Central memory CD8-positive, alpha-beta T cell (primary cell): ENCODE measurements at regions not wholly inside any gene's neighbourhood (a gene's known extent, or its start where the extent isn't known, plus 50 kb on each side); places are given as distances from the start of the nearest gene placed in this dataset.
"Not testable (repeated sequence)": the region's sequence is repeated elsewhere in the genome, so short reads cannot be mapped to it uniquely, and the experiment has no call there.

Experiments
- ATAC-seq: fragments of 150-1000 bp; cut with Tn5 transposase; replicated peaks from 2 replicates; pipeline ENCODE4 v1.10.0; 2022; ENCODE audit warnings: mild to moderate bottlenecking, moderate FRiP score, moderate number of reproducible peaks; ENCODE audit not compliant: poor library complexity, severe bottlenecking; ENCODE audit errors: extremely low read depth
- DNase-seq, 2 donors: peaks; one replicate each; pipeline ENCODE4 v3.0.0; 2021; ENCODE audit warnings: low spot score in 2 of 2
- H3K27ac Mint-ChIP-seq: one replicate; pipeline ENCODE4 v1.8.0; 2022; ENCODE audit warnings: low read depth, mild to moderate bottlenecking, moderate library complexity, mixed read lengths
- H3K27me3 Mint-ChIP-seq: one replicate; pipeline ENCODE4 v1.8.0; 2022; ENCODE audit warnings: mixed read lengths
- H3K36me3 Mint-ChIP-seq: one replicate; pipeline ENCODE4 v1.8.0; 2022; ENCODE audit warnings: mild to moderate bottlenecking, moderate library complexity, mixed read lengths; ENCODE audit not compliant: insufficient read depth
- H3K4me1 Mint-ChIP-seq: one replicate; pipeline ENCODE4 v1.8.0; 2022; ENCODE audit warnings: mixed read lengths
- H3K4me3 Mint-ChIP-seq: one replicate; pipeline ENCODE4 v1.8.0; 2022; ENCODE audit warnings: mild to moderate bottlenecking, moderate library complexity, mixed read lengths
- H3K9me3 Mint-ChIP-seq: one replicate; pipeline ENCODE4 v1.8.0; 2022; ENCODE audit warnings: mixed read lengths

DNA sequence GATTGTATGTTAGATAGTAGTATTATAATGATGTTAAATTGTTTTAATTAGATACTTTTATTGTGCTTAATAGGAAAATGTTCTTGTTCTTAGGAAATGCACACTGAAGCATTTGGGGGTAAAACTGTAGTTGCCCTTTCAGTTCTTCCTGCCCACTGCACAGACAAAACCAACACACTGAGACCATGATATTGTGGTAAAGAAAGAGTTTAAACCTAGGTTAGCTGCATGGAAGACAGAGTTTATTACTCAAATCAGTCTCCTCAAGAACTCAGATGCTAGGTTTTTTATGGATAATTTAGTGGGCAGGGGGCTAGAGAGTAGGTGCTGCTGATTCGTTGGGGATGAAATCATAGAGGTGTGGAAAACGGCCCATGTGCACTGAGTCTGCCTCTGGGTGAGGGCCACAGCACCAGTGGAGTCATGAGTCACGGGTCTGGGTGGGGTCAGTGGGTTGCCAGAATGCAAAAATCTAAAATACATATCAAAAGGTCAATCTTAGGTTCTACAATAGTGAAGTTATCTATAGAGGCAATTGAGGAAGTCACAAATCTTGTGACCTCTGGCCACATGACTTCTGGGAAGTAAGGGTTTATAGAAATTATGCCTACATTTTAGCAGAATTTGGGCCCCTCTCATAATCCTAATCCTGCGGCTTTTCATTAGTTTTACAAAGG lies 124.8 kb upstream of the FOXN2 start:
- Mint-ChIP-seq H3K4me1 (no peaks in the 10 kb centered on the region), H3K4me3 (no peak overlapping the region), H3K27ac (no peak overlapping the region), H3K9me3 (no peaks in the 10 kb centered on the region), H3K27me3 (no peaks in the 10 kb centered on the region), H3K36me3 (no peaks in the 10 kb centered on the region)
- ATAC-seq = no peak
- DNase-seq = no peak

DNA sequence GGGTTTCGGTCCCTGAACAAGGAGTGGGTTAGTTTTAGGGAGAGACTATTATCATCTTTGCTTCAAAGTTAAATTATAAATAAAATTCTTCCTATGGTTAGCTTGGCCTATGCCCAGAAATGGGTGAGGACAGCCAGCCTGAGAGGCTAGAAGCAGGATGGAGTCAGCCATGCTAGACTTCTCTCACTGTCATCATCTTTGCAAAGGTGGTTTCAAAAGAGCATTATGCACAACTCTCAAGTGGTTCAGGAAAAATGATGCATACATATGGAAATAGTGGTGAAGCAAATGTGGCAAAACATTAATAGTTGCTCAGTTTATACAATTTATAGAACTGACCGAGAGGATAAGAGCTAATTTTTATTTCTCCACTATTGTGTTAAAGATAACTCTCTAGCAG lies 124.3 kb upstream of the FOXN2 start:
- no peak overlapping the region for H3K27ac Mint-ChIP-seq
- no peaks in the 10 kb centered on the region for H3K36me3 Mint-ChIP-seq

DNA sequence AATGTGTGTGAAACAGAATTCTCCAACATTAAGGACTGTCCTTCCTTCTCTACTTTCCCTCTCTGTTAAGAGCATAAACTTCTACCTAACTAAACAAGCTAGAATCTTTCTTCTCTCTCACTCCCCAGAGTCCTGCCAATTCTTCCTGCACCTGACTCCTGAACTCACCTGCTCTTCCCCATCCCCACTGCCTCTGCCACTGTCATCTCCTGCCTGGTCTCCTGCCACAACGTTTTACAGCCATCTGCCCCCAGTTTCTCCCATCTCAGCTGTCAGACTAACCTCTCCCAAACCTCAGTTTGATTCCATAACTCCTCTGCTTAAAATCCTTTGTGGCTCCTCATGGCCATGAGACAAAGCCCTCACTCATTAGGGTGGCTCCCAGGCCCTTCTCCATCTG lies 119.8 kb upstream of the FOXN2 start:
- Mint-ChIP-seq H3K4me3 (no peak overlapping the region), H3K27ac (no peak overlapping the region), H3K9me3 (no peaks in the 10 kb centered on the region), H3K27me3 (no peaks in the 10 kb centered on the region), H3K4me1 (no peaks in the 10 kb centered on the region), H3K36me3 (no peaks in the 10 kb centered on the region)
- ATAC-seq (no peak), DNase-seq (no peak)

More for the DNA sequence above, 124.3 kb upstream of the FOXN2 start:
- DNase-seq (no peak), ATAC-seq (no peak)
- H3K4me3 Mint-ChIP-seq = no peak overlapping the region
- H3K27me3 Mint-ChIP-seq = no peaks in the 10 kb centered on the region
- no peaks in the 10 kb centered on the region for H3K4me1 Mint-ChIP-seq
- H3K9me3 Mint-ChIP-seq = no peaks in the 10 kb centered on the region

DNA sequence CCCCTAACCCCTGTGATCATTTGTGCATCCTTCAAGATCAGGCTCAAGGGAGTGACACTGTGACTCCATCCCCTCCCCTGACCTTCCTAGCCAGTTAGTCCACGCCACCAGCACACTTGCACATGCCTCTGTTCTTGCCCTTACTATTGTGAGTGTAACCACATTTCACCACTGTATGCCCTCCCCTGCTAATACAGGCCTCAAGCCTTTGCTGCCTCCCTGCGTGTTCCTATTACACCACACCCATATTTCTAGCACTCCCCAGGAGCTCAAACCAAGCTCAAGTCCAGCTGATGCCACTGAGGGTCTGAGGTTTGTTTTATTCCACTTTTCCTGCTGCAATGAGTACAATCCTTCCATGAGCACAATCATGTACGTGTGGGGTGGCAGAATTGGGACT lies 119.3 kb upstream of the FOXN2 start:
- Mint-ChIP-seq H3K27ac (no peak overlapping the region), H3K27me3 (no peaks in the 10 kb centered on the region), H3K4me1 (no peaks in the 10 kb centered on the region), H3K9me3 (no peaks in the 10 kb centered on the region), H3K36me3 (no peaks in the 10 kb centered on the region), H3K4me3 (no peak overlapping the region)
- ATAC-seq (no peak), DNase-seq (no peak)

DNA sequence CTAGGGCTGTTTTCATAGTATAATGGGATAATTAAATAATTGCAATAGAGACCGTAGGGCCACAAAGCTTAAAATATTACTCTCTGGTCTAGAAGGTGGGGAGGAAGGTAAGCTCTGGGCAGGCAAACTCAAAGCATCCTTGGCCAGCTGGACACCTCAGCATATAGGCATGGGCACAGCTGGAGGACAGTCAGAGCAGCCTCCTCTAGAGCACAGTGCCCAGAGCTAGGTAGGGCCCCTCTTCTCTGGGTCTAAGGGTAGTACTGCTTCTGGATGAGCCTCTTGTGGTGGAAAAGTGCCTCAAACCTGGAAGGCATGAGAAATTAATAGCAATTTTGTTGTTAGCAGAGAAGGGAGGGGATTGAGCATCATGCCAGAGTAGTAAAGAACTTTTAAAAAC lies 116.9 kb upstream of the FOXN2 start:
- no peak overlapping the region for H3K27ac Mint-ChIP-seq
- DNase-seq (no peak), ATAC-seq (no peak)
- H3K27me3 Mint-ChIP-seq = no peaks in the 10 kb centered on the region
- H3K4me3 Mint-ChIP-seq = no peak overlapping the region
- H3K36me3 Mint-ChIP-seq = no peaks in the 10 kb centered on the region
- no peaks in the 10 kb centered on the region for H3K9me3 Mint-ChIP-seq
- H3K4me1 Mint-ChIP-seq = no peaks in the 10 kb centered on the region

DNA sequence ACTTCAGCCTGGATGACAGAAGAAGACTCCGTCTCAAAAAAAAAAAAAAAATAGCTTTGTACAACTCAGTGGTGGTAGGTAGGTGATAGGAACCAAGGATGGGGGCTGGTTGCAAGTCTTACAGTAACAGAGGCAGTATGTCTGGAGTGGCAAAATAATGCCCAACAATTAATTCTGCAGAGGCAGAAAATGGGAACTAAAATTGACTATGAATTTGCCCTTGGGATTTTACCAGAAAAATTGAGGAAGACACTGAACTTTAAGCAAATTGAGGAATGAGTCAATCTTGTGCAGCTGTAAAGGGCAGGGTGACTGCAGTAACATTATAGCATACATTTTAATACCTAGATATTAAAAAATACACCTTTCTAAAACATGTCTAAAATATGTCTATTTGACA lies 116.1 kb upstream of the FOXN2 start:
- DNase-seq (no peak), ATAC-seq (no peak)
- Mint-ChIP-seq H3K27ac (no peak overlapping the region), H3K4me3 (no peak overlapping the region), H3K9me3 (no peaks in the 10 kb centered on the region), H3K27me3 (no peaks in the 10 kb centered on the region), H3K4me1 (no peaks in the 10 kb centered on the region), H3K36me3 (no peaks in the 10 kb centered on the region)

DNA sequence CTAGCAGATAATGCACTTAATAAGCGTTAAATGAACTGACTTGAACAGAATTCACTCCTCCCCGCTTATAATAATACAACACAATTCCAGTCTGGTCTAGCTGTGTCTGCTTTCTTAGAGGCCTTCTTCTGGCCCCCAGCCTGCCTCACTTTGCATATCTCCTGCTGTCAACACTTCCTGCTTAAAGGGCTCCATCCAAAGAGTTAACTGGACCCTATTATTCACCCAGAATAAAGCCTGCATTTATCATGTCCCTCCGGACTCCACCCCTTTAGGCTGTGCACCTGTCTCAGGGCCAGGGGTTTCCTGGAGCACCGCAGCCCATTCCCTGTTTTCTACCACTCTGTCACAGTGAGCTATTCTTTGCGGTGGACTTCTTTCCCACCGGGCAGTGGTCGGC lies 115.4 kb upstream of the FOXN2 start:
- H3K4me3 Mint-ChIP-seq = no peak overlapping the region
- H3K36me3 Mint-ChIP-seq = no peaks in the 10 kb centered on the region
- ATAC-seq (no peak), DNase-seq (no peak)
- H3K9me3 Mint-ChIP-seq = no peaks in the 10 kb centered on the region
- no peaks in the 10 kb centered on the region for H3K27me3 Mint-ChIP-seq
- no peaks in the 10 kb centered on the region for H3K4me1 Mint-ChIP-seq
- H3K27ac Mint-ChIP-seq = no peak overlapping the region

DNA sequence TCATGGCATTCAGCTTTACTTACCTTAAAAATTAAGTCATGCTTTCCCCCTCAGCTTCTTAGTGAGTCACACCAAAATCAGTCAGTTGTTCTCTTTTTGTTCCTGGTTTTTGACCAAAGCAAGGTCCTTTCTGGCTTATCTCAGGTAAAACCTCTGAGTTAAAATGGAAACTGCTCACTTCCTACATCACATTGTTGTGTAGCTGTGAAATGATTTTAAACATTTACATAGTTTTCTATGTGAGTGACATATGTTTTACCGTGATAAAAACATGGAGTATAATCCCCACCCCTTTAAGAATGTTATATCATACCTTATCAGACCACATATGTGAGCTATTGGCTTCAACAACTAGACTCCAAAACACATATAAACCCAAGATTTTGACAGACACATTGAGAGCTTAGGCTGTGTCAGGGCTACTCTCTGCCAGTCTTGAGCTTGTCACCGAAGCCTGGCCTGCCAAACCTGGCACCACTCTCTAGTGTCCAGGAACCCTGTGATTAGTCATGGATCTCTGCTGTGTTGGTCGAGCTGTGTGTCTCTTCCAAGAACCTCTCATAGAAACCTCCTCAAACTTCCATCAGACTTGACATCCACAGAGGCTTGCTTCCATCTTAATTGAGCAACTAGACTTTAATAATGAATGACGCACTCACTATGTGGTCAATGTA lies 113.7 kb upstream of the FOXN2 start:
- H3K36me3 Mint-ChIP-seq = no peaks in the 10 kb centered on the region
- no peak overlapping the region for H3K4me3 Mint-ChIP-seq
- no peaks in the 10 kb centered on the region for H3K27me3 Mint-ChIP-seq
- no peak for ATAC-seq
- H3K4me1 Mint-ChIP-seq = no peaks in the 10 kb centered on the region
- no peak for DNase-seq
- H3K27ac Mint-ChIP-seq = no peak overlapping the region
- H3K9me3 Mint-ChIP-seq = no peaks in the 10 kb centered on the region

DNA sequence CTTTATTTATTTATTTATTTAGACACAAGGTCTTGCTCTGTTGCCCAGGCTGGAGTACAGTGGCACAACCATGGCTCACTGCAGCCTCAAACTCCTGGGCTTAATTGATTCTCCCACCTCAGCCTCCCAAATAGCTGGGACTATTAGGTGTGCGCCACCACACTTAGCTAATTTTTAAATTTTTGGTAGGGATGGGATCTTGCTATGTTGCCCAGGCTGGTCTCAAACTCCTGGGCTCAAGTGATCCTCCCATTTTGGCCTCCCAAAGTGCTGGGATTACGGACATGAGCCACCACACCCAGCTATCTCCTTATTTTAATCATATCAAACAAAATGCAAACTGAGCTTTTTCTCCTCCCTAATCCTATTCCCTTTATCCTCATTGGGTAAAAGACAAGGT lies 113.0 kb upstream of the FOXN2 start:
- H3K4me1 Mint-ChIP-seq, DNase-seq, H3K4me3 Mint-ChIP-seq, H3K27me3 Mint-ChIP-seq, H3K27ac Mint-ChIP-seq, H3K36me3 Mint-ChIP-seq, H3K9me3 Mint-ChIP-seq, ATAC-seq: not testable (repeated sequence)

DNA sequence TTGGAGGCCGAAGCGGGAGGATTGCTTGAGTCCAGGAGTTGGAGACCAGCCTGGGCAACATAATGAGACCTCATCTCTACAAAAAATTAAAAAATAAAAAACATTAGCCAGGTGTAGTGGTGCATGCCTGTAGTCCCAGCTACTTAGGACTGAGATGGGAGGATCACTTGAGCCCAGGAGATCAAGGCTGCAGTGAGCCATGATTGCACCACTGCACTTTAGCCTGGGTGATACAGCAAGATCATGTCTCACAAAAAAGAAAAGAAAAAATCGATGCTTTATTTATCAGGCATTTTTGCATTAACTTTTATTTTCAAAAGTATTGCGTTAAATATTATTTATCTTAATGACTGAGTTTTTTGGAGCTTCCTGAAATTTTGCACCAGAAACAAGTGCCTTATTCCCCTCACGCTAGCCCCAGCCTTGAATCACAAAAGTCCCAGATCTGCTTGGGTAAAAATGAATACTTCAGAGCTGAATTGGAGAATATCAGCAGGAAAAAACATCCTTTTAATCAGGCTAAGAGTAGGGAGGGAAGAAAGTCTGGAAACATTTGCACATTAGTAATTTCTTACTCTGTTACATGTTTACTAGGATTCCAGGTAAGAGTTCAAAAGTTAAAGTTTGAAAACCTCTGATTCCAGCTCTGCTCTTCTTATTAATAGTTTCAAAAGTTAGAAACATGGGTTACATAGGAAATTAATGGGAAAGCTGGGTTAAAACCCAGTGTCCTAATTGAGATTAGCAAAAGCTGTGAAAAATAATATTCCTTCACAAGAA lies 111.4 kb upstream of the FOXN2 start:
- Mint-ChIP-seq H3K27me3 (no peaks in the 10 kb centered on the region), H3K36me3 (no peaks in the 10 kb centered on the region), H3K4me1 (no peaks in the 10 kb centered on the region), H3K27ac (no peak overlapping the region), H3K9me3 (no peaks in the 10 kb centered on the region), H3K4me3 (no peak overlapping the region)
- ATAC-seq = no peak
- no peak for DNase-seq

DNA sequence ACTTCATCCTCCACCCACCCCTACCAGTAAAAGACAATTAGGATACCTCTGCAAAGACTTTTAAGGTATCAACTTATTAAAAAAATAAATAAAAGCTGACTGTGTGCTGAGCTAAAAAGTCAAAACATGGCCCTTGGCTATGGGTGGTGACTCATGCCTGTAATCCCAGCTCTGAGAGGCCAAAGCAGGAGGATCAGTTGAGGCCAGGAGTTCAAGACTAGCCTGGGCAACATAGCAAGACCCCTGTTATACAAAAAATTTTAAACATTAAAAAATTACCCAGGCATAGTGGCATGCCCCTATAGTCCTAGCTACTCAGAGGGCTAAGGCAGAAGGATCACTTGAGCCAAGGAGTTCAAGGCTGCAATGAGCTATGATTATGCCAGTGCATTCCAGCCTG lies 110.8 kb upstream of the FOXN2 start:
- ATAC-seq (no peak), DNase-seq (no peak)
- Mint-ChIP-seq H3K27me3 (no peaks in the 10 kb centered on the region), H3K36me3 (no peaks in the 10 kb centered on the region), H3K27ac (no peak overlapping the region), H3K9me3 (no peaks in the 10 kb centered on the region), H3K4me3 (no peak overlapping the region), H3K4me1 (no peaks in the 10 kb centered on the region)

DNA sequence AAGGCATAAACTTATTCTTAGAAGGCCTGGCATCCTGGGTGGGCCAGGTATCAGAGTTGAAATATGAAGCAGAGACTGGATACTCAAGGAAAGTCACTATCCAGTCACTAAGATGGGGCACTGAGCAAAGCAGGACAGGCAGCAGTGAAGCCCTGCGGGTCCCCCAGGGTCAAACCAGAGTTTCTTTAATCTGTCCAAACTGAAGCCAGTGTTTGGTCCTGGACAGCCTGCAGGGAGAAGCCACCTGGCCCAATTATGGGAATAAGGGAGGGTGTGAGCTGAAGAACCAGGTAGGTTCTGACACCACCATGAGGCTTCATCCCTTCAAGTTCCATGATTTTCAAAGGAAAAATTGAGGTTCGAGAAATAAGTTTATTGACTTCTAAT lies 109.7 kb upstream of the FOXN2 start:
- ATAC-seq (no peak), DNase-seq (no peak)
- Mint-ChIP-seq H3K4me3 (no peak overlapping the region), H3K27me3 (no peaks in the 10 kb centered on the region), H3K4me1 (no peaks in the 10 kb centered on the region), H3K27ac (no peak overlapping the region), H3K9me3 (no peaks in the 10 kb centered on the region), H3K36me3 (no peaks in the 10 kb centered on the region)
